AG09319 (cell line): ENCODE measurements at regions not wholly inside any gene's neighbourhood (a gene's known extent, or its start where the extent isn't known, plus 50 kb on each side); places are given as distances from the start of the nearest gene placed in this dataset.

Experiments used
- DNase-seq: peaks from one replicate; pipeline ENCODE4 v3.0.0-alpha.2; 2010; ENCODE audit warnings: low read depth; ENCODE audit errors: extremely low read depth
- TF ChIP-seq, protein P1 (sequence below): IDR thresholded peaks from 2 replicates; pipeline ENCODE4 v1.5.1; 2011; ENCODE audit warnings: low read depth, mild to moderate bottlenecking, inconsistent platforms, low read length, moderate library complexity

GRCh38 chr1:118828038-118828437, 160.1 kb downstream of the TBX15 start:
- TF ChIP-seq, protein P1, sequence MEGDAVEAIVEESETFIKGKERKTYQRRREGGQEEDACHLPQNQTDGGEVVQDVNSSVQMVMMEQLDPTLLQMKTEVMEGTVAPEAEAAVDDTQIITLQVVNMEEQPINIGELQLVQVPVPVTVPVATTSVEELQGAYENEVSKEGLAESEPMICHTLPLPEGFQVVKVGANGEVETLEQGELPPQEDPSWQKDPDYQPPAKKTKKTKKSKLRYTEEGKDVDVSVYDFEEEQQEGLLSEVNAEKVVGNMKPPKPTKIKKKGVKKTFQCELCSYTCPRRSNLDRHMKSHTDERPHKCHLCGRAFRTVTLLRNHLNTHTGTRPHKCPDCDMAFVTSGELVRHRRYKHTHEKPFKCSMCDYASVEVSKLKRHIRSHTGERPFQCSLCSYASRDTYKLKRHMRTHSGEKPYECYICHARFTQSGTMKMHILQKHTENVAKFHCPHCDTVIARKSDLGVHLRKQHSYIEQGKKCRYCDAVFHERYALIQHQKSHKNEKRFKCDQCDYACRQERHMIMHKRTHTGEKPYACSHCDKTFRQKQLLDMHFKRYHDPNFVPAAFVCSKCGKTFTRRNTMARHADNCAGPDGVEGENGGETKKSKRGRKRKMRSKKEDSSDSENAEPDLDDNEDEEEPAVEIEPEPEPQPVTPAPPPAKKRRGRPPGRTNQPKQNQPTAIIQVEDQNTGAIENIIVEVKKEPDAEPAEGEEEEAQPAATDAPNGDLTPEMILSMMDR = no peak
- no peak for DNase-seq

- TF ChIP-seq, protein P1 = no peak
- DNase-seq = no peak
These were observed 160.5 kb downstream of the TBX15 start for GRCh38 chr1:118827636-118828035.

GRCh38 chr1:118827207-118827606, 160.9 kb downstream of the TBX15 start:
- no peak for DNase-seq
- TF ChIP-seq, protein P1 = no peak

- no peak for DNase-seq
- TF ChIP-seq, protein P1 = no peak
These were observed 161.5 kb downstream of the TBX15 start for GRCh38 chr1:118826669-118827068.

GRCh38 chr1:118825619-118826018, 162.5 kb downstream of the TBX15 start:
- no peak for DNase-seq
- TF ChIP-seq, protein P1 = no peak

DNA sequence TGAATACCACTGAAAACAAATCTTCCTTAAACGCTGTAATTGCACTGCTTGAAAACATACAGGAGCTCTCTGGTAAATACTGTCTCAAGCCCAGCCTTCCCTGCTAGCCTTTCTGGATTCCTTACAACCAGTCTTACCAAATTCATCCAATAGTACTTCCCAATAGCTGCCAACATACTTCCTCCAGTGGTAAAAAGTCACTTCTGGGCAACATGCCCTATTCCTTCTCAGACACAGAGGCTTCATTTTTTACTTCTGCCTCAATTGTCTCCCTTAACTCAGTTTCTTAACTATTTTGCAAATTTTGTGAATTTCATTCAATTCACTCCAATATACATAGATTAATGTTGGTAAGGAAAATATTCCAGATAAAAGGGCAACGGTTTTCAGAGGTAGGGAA, 166.3 kb downstream of the TBX15 start:
- TF ChIP-seq, protein P1 = no peak
- no peak for DNase-seq

DNA sequence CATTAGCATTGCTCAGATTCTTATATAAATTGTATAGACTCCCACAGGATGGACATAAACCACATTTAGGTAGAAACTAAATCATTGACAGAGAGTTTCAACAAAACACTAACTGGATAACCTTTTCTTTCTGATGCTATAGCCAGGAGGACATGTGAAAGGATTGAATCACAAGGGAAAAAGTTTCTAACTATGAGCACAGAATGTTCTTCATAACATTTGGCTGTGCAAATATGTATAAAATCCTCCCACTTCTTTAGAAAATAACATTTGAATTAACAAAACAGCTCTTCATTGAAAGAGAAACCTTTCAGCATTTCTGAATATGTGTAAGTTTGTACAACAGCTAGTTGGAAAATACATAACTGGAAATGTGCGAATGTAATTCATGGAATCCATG, 167.3 kb downstream of the TBX15 start:
- DNase-seq = no peak
- TF ChIP-seq, protein P1 = no peak
